RWPE2 (cell line): ENCODE measurements at regions not wholly inside any gene's neighbourhood (a gene's known extent, or its start where the extent isn't known, plus 50 kb on each side); places are given as distances from the start of the nearest gene placed in this dataset.
"Not testable (repeated sequence)": the region's sequence is repeated elsewhere in the genome, so short reads cannot be mapped to it uniquely, and the experiment has no call there.

ENCODE experiments used
- ATAC-seq: fragments of 200-7000 bp; cut with Tn5 transposase; 3 replicates; pipeline ENCODE4 v1.9.1; 2021; ENCODE audit warnings: low read depth
- DNase-seq: peaks from one replicate; pipeline ENCODE4 v3.0.0-alpha.2; 2020; ENCODE audit warnings: low spot score
- H3K27ac ChIP-seq: fragments of 450-650 bp; 2 replicates; pipeline ENCODE4 v1.5.1; 2017; ENCODE audit warnings: mild to moderate bottlenecking; ENCODE audit not compliant: poor library complexity, severe bottlenecking
- H3K27me3 ChIP-seq: fragments of 250-450 bp; sonication (Bioruptor Pico); 2 replicates; pipeline ENCODE4 v1.5.1; 2021; ENCODE audit warnings: mild to moderate bottlenecking, moderate library complexity; ENCODE audit not compliant: insufficient read depth, poor library complexity, severe bottlenecking
- H3K36me3 ChIP-seq: fragments of 250-450 bp; sonication (Bioruptor Pico); 2 replicates; pipeline ENCODE4 v1.5.1; 2020; ENCODE audit warnings: low read depth, mild to moderate bottlenecking, moderate library complexity
- H3K4me1 ChIP-seq: fragments of 250-450 bp; sonication (Bioruptor Pico); 2 replicates; pipeline ENCODE4 v1.5.1; 2021; ENCODE audit warnings: mild to moderate bottlenecking, moderate library complexity; ENCODE audit not compliant: insufficient read depth, poor library complexity, severe bottlenecking
- H3K4me3 ChIP-seq: fragments of 250-450 bp; sonication (Bioruptor Pico); 2 replicates; pipeline ENCODE4 v1.5.1; 2021; ENCODE audit warnings: mild to moderate bottlenecking, moderate library complexity; ENCODE audit not compliant: severe bottlenecking
- H3K9me3 ChIP-seq: fragments of 250-450 bp; sonication (Bioruptor Pico); 2 replicates; pipeline ENCODE4 v1.5.1; 2021; ENCODE audit warnings: mild to moderate bottlenecking, moderate library complexity; ENCODE audit not compliant: severe bottlenecking
- CTCF ChIP-seq: fragments of 450-650 bp; IDR thresholded peaks from one replicate; pipeline ENCODE4 v1.5.1; 2017; ENCODE audit warnings: mild to moderate bottlenecking, moderate library complexity; ENCODE audit not compliant: poor library complexity, severe bottlenecking

- H3K36me3 ChIP-seq: no peaks in the 10 kb centered on the region
- H3K4me3 ChIP-seq: no peak overlapping the region
- no peak for DNase-seq
These were observed 50.4 kb upstream of the ST3GAL6 start for GRCh38 chr3:98712726-98713125.

GRCh38 chr3:98713332-98713731, 49.8 kb upstream of the ST3GAL6 start:
- DNase-seq, H3K36me3 ChIP-seq, H3K9me3 ChIP-seq, H3K27me3 ChIP-seq, H3K4me3 ChIP-seq, H3K27ac ChIP-seq, H3K4me1 ChIP-seq, ATAC-seq: not testable (repeated sequence)

More at GRCh38 chr3:98712726-98713125, 50.4 kb upstream of the ST3GAL6 start:
- Histone ChIP-seq H3K27me3 (no peaks in the 10 kb centered on the region), H3K9me3 (no peaks in the 10 kb centered on the region), H3K4me1 (no peaks in the 10 kb centered on the region), H3K27ac (no peak overlapping the region)
- ATAC-seq: no peak
- TF ChIP-seq CTCF: no peak
